ENCODE measurements at regions not wholly inside any gene's neighbourhood (a gene's known extent, or its start where the extent isn't known, plus 50 kb on each side); places are given as distances from the start of the nearest gene placed in this dataset.

DNA sequence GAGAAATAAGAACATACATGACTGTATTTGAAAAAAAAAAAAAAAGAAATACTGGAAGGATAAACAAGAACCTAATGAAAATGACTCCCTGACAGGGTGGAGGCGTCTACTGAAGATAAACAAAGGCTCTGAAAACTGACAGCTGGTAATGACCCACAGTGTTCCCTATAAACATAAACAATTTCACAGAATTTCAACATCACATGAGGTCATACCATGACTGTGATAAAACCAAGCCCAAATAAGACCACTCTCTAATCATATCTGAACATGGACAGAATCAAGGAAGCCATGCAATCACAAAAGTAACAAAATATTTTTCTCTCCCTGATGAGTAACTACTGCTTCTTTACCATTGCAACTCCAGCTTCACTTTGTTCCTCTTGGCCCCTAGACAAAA lies 159.3 kb downstream of the FAM124B start:
- TF ChIP-seq, protein P1, sequence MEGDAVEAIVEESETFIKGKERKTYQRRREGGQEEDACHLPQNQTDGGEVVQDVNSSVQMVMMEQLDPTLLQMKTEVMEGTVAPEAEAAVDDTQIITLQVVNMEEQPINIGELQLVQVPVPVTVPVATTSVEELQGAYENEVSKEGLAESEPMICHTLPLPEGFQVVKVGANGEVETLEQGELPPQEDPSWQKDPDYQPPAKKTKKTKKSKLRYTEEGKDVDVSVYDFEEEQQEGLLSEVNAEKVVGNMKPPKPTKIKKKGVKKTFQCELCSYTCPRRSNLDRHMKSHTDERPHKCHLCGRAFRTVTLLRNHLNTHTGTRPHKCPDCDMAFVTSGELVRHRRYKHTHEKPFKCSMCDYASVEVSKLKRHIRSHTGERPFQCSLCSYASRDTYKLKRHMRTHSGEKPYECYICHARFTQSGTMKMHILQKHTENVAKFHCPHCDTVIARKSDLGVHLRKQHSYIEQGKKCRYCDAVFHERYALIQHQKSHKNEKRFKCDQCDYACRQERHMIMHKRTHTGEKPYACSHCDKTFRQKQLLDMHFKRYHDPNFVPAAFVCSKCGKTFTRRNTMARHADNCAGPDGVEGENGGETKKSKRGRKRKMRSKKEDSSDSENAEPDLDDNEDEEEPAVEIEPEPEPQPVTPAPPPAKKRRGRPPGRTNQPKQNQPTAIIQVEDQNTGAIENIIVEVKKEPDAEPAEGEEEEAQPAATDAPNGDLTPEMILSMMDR (IDR thresholded peaks at IDR 0.05; ENCODE audit: extremely low read depth in 1 of 2, insufficient read depth in 1 of 2, low read depth in 1 of 2, low read length in 2 of 2) = no peak
- TF ChIP-seq POLR2A (IDR thresholded peaks at IDR 0.05; ENCODE audit: low read depth, low read length) (no peak), MYC (IDR thresholded peaks at IDR 0.05; ENCODE audit: low read depth, low read length) (no peak), POLR2AphosphoS5 (IDR thresholded peaks at IDR 0.05; ENCODE audit: insufficient read depth, low read depth, low read length) (no peak)
- TF ChIP-seq, protein P2, sequence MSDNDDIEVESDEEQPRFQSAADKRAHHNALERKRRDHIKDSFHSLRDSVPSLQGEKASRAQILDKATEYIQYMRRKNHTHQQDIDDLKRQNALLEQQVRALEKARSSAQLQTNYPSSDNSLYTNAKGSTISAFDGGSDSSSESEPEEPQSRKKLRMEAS (IDR thresholded peaks at IDR 0.05; ENCODE audit: insufficient read depth, insufficient read length) = no peak

All from endothelial cell of umbilical vein (primary cell).